Spleen (tissue), 7 donors: ENCODE measurements at regions not wholly inside any gene's neighbourhood (a gene's known extent, or its start where the extent isn't known, plus 50 kb on each side); places are given as distances from the start of the nearest gene placed in this dataset.

Experiments used
- CTCF ChIP-seq, 11 experiments: fragments of 200-600 bp in 7 of 11; fragments of 450-650 bp in 4 of 11; sonication (generic) in 4 of 11; IDR thresholded peaks in 8 of 11; conservative IDR thresholded peaks in 3 of 11; 1 replicate in 7 of 11; 2 replicates in 4 of 11; pipeline versions ENCODE4 v1.4.0 to v1.8.0; 2016 to 2021; ENCODE audit warnings: antibody characterized with exemption in 11 of 11, inconsistent platforms in 4 of 11, mild to moderate bottlenecking in 1 of 11
- POLR2A ChIP-seq, 3 donors: fragments of 450-650 bp; IDR thresholded peaks; one replicate each; pipeline ENCODE4 v1.5.1; 2017; ENCODE audit warnings: antibody characterized with exemption in 3 of 3, mild to moderate bottlenecking in 1 of 3
- donor health status: DM: no; HTN: no; CAD: no; lungs with moderate emphysema.
- donor health status: DM: no; HTN: no; CAD: no.
- donor health status: DM: no; HTN: no; CAD: no.

- TF ChIP-seq POLR2A (IDR thresholded peaks at IDR 0.05) (no peak), CTCF (IDR thresholded peaks at IDR 0.05 in 8 of 11, conservative IDR thresholded peaks at IDR 0.05 in 3 of 11) (no peak)
Observed at GRCh38 chr9:116003397-116003796, 150.2 kb upstream of the PAPPA start.
